ENCODE measurements at regions not wholly inside any gene's neighbourhood (a gene's known extent, or its start where the extent isn't known, plus 50 kb on each side); places are given as distances from the start of the nearest gene placed in this dataset.

GRCh38 chr12:20128928-20129327, 239.4 kb upstream of the PDE3A start:
- H3K9me3 ChIP-seq, result no peaks in the 10 kb centered on the region
- TF ChIP-seq CTCF (IDR thresholded peaks at IDR 0.05), result no peak
- no peak for TF ChIP-seq POLR2AphosphoS5 (IDR thresholded peaks at IDR 0.05; ENCODE audit: insufficient read depth in 1 of 2, low read depth in 1 of 2)
- no peak for TF ChIP-seq POLR2A (IDR thresholded peaks at IDR 0.05)
- no peak overlapping the region for H3K27ac ChIP-seq
- DNase-seq (ENCODE audit: extremely low spot score in 2 of 2), result no peak
- H3K27me3 ChIP-seq, result no peaks in the 10 kb centered on the region
- H3K4me1 ChIP-seq, result peaks cover 29% of the 10 kb centered on the region
- intact Hi-C loops (cut with DNase I), result no loop called here
- H3K4me3 ChIP-seq, result no peak overlapping the region
- no peaks in the 10 kb centered on the region for H3K36me3 ChIP-seq

GRCh38 chr12:20132818-20133217, 235.5 kb upstream of the PDE3A start:
- Histone ChIP-seq H3K4me3 (no peak overlapping the region), H3K27ac (no peak overlapping the region), H3K4me1 (peaks cover 6% of the 10 kb centered on the region), H3K27me3 (no peaks in the 10 kb centered on the region), H3K36me3 (no peaks in the 10 kb centered on the region), H3K9me3 (no peaks in the 10 kb centered on the region)
- TF ChIP-seq POLR2AphosphoS5 (IDR thresholded peaks at IDR 0.05; ENCODE audit: insufficient read depth in 1 of 2, low read depth in 1 of 2), result no peak
- no peak for TF ChIP-seq POLR2A (IDR thresholded peaks at IDR 0.05)
- intact Hi-C loops (cut with DNase I), result no loop called here
- no peak for DNase-seq (ENCODE audit: extremely low spot score in 2 of 2)

GRCh38 chr12:20134652-20135051, 233.7 kb upstream of the PDE3A start:
- TF ChIP-seq POLR2A (IDR thresholded peaks at IDR 0.05) (no peak), CTCF (IDR thresholded peaks at IDR 0.05) (no peak), POLR2AphosphoS5 (IDR thresholded peaks at IDR 0.05; ENCODE audit: insufficient read depth in 1 of 2, low read depth in 1 of 2) (no peak)
- H3K27ac ChIP-seq, result no peak overlapping the region
- intact Hi-C loops (cut with DNase I), result no loop called here

GRCh38 chr12:20140751-20141150, 227.6 kb upstream of the PDE3A start:
- no peaks in the 10 kb centered on the region for H3K27me3 ChIP-seq
- no peaks in the 10 kb centered on the region for H3K4me1 ChIP-seq
- no peaks in the 10 kb centered on the region for H3K36me3 ChIP-seq
- no peaks in the 10 kb centered on the region for H3K9me3 ChIP-seq
- no peak overlapping the region for H3K27ac ChIP-seq
- TF ChIP-seq POLR2A (IDR thresholded peaks at IDR 0.05), result no peak
- no peak for TF ChIP-seq POLR2AphosphoS5 (IDR thresholded peaks at IDR 0.05; ENCODE audit: insufficient read depth in 1 of 2, low read depth in 1 of 2)
- no peak for TF ChIP-seq CTCF (IDR thresholded peaks at IDR 0.05)
- intact Hi-C loops (cut with DNase I), result no loop called here
- no peak for DNase-seq (ENCODE audit: extremely low spot score in 2 of 2)
- no peak overlapping the region for H3K4me3 ChIP-seq

More at GRCh38 chr12:20134652-20135051, 233.7 kb upstream of the PDE3A start:
- H3K36me3 ChIP-seq, result no peaks in the 10 kb centered on the region
- no peaks in the 10 kb centered on the region for H3K4me1 ChIP-seq
- DNase-seq (ENCODE audit: extremely low spot score in 2 of 2), result no peak
- no peaks in the 10 kb centered on the region for H3K9me3 ChIP-seq
- H3K27me3 ChIP-seq, result no peaks in the 10 kb centered on the region
- H3K4me3 ChIP-seq, result no peak overlapping the region

- Histone ChIP-seq H3K4me3 (no peak overlapping the region), H3K9me3 (no peaks in the 10 kb centered on the region), H3K4me1 (no peaks in the 10 kb centered on the region), H3K36me3 (no peaks in the 10 kb centered on the region), H3K27me3 (no peaks in the 10 kb centered on the region), H3K27ac (no peak overlapping the region)
- intact Hi-C loops (cut with DNase I), result no loop called here
- TF ChIP-seq CTCF (IDR thresholded peaks at IDR 0.05) (no peak), POLR2AphosphoS5 (IDR thresholded peaks at IDR 0.05; ENCODE audit: insufficient read depth in 1 of 2, low read depth in 1 of 2) (no peak), POLR2A (IDR thresholded peaks at IDR 0.05) (no peak)
- no peak for DNase-seq (ENCODE audit: extremely low spot score in 2 of 2)
Measured at GRCh38 chr12:20142316-20142715, 226.0 kb upstream of the PDE3A start.
